NCI-H1694 (cell line): ENCODE measurements at regions not wholly inside any gene's neighbourhood (a gene's known extent, or its start where the extent isn't known, plus 50 kb on each side); places are given as distances from the start of the nearest gene placed in this dataset.
"Not testable (repeated sequence)": the region's sequence is repeated elsewhere in the genome, so short reads cannot be mapped to it uniquely, and the experiment has no call there.

Experiments used
- DNase-seq: peaks from one replicate; lab custom pipeline; 2025; lab: John Stamatoyannopoulos, UW

DNA sequence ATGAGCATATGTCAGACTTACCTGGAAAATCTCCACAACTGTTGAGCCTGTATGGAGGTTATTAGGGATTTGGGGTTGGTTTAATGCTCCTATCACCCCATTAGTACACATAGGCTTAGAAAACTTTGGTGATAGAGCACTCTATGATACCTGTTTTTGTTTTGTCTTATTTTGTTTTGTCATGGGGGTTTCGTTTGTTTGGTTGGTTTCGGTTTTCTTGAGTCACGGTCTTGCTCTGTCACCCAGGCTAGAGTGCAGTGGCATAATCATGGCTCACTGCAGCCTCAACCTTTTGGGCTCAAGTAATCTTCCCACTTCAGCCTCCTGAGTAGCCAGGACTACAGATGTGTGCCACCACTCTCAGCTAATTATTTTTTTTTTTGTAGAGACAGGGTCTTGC, 70.0 kb downstream of the MZT1 start:
- DNase-seq = no peak

DNA sequence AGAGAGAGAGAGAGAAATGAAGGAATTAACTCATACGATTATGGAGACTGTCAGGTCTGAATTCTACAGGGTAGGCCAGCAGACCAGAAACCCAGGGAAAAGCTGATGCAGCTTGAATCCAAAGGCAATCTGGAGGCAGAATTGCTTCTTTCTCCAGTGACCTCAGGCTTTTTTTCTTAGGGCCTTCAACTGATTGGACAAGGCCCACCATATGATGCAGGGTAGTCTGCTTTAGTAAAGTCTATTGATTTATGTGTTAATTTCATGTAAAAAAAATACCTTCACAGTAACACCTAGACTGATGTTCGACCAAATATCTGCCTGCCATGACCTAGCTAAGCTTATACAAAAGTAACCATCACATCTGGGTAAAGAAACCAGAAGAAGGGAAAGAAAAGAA, 71.1 kb downstream of the MZT1 start:
- DNase-seq = no peak

DNA sequence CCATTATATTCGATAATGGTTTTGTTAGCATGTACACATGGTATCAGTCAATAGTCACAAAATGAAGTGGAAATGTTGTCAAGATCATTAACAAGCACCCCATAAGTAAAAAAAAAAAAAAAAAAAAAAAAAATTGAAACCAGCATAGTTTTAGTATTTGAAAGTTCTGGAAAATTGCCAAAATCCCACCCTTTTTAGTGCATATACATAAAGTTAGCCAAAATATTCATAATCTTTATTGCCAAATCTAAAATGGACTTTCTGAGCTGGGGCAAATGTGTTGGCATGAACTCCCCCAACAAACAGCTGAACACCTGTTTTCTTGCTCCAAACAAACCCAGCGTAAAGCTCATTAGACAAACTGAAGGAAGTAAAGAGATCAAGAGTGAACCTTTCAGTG, 73.9 kb downstream of the MZT1 start:
- no peak for DNase-seq

DNA sequence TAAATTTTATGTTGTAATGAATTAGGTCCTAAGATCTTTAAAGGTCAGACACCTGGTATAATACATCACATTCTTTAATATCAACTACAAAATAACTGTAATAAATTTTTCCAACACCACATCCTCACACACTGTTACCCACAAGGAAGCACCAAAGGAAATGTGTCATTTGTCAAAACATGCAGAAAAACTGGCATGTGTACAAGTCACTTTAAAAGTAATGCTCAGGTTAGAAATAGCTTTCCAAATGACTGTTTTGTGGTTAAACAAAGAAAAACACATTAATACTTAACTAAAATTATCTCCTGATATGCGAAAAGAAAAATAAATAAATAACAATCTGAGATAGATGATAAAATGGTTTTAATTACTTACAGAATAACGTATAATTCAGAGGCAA, 74.7 kb downstream of the MZT1 start:
- no peak for DNase-seq

DNA sequence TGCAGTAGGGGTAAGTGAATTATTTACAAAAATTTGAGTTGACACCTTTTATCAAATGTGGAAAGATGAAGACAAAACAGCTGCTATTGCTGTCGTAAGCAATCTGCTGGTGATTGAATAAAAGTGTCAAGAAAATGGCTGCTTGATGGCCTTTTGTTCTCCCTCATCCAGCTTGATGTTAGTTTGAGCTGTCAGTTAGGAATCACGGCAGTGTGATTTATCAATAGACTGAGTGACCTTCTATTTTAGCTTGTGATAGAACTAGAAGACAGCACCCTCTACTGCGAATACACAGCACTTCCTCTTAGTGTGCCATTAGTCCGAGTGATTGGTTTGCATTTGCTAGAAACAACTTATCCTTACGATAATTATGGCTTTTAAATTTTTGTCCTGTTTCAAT, 76.3 kb downstream of the MZT1 start:
- DNase-seq = no peak

DNA sequence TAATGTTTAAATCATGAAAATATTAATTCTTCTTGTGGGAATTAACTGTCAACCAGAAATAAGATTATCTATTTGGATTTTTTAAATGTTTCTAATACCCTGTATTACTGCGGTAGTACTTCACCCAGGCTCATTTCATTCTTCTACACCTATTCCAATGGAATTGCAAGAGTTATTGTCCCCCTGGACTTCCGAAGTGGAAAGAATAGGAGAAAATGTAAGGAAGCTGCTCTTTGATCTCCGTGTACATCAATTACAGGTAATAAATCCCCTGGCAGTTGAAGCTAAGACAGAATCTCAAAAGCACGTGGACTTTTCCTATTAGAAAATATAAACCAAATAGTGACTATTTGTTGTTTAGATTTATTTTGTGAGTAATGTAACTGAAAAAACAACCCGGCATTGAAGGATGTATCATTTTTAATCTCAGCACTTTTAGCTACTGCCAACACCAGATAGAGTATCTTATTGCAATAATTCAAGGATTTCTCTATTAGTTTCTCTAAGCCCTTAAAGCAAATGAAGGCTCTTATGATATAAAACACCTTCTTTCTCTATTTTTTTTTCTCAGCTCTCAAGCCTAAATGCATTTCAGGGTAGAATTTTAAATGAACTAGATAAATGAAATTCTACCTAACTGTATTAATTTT, 77.3 kb downstream of the MZT1 start:
- DNase-seq = no peak

DNA sequence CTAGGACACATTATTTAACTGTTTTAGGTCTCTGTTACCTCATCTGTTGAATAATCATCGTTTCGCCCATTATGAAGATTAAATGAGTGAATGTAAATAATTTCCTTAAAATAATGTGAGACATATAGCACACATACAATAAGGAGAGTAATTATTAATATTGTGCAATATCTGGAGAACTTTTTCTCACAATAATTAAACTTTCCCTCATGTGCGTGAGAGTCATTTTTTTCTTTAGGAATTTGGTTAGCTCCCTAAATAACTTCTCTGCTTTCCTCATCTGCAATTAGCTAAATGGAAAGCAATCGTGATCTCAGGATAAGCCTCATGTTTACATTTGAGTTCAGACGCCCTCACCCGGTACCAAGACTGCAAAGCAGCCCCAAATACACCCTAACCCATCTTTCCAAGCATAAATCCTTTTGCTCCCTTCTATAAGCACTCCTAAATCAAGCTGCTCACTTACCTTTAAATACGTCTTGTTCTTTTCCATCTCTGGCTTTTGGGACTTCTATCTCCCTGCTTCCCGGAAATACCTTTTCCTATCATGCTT, 78.8 kb downstream of the MZT1 start:
- peak; percentile 4 for DNase-seq

DNA sequence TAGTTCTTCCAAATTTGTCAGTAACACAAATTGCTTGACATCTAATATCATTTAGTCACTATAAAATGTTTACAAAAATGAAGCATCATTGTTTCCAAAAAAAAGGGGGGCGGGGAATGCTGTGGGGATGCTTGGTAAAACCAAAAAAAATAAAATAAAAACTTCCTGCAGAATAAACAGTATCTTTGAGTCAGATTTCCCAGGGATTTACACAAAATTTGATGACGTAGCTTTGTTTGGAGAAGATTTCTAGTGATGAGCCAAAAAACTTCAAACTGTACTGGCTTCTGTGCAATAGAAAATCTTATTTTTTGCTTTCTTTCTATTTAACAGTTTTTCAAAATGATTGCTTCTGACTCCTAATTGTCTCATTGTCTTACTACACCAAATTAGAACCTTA, 80.0 kb downstream of the MZT1 start:
- no peak for DNase-seq

DNA sequence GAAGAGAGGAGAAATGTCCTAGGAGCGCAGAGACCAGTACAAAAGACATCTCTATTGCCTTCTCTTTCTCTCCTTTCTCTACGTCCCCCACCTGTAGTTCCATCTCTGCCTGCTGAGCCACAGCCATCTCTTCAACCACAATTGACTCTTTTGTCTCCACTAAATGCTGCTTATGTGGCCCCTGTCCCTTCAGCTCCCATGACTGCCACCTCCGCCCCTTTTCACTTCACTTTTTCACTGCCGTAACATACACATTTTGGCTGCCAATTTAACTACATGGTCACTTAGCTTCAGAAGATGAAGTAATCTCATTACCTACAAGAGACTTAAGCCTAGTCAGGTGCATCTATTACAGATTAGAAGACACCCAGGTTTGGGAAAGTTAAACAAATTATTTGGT, 81.9 kb downstream of the MZT1 start:
- no peak for DNase-seq

DNA sequence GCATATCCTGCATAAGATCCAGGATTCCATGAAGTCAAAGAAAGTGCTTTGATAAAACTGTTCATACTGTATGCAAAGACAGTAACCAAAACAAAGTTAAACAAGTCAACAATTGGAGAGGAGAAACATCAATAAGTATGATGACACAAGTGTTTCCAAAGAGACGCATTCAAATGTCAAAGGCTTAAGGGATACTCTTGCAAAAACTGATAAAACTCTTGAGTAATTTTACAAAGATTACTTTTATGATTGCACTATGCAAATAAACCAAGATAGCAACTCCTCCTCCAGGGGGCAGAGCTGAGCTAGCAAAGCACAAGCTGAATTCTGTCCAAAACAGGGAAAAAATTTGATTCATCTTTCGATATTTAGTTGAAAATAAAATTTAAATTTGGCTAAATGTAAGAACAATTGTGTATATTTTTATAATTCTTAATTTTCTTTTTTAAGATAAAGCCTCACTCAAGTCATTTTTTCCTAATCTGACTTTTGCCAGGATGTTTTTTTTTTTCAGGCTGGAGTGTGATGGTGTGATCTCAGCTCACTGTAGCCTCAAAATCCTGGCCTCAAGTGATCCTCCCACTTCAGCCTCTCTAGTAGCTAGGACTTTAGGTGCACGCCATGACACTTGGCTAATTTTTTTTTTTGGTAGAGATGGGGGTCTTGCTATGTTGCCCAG, 84.0 kb downstream of the MZT1 start:
- DNase-seq = peak; percentile 15

DNA sequence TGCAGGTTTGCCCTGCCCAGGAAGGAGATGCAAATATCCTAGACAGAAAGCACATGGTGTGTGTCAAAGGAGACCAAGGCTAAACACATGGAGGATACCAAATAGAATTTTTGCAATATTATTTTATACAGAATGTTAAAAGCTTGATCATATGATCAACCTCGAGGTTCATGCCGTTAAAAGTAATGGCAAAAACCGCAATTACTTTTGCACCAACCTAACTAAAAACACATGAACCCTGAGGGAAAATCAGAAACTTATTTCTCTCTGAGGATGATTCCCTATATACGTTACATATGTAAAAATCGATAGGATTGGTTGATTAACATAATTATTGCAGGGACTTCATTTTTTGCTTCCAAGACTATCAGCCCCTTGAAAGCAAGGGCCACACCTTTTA, 88.1 kb downstream of the MZT1 start:
- no peak for DNase-seq

DNA sequence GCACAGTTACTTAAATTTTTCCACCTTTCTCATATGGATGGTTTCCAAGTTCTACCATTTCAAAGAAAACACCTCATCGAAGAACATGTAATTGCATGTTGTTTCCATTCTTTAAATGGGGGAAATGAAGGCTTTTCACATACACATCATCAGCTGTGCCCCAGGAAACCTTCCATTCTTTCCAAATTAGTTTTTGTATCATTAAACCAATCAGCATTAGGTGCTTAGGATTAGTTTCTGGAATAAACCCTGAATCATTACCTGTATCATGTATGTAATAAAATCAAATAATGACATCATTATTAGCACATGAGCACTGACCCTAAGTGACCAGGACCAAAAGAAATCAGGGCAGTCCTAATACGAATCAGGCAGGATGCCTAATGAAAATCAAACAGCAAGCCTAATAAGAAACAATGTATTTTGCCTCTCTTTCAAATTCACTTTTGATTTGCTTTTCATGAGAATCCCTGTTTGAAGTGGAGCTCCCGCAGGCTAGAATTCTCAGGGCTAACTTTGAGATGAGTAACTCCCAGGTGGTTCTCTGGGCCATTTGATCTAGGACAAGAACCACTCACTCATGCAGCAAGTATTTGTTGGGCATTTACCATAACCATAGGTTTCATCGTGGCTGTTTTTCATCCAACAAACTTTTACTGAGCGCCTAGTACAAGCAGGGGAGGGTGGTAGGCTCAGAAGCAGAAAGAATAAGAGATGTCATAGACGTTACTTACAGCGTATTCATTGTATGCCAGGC, 89.2 kb downstream of the MZT1 start:
- DNase-seq = no peak

DNA sequence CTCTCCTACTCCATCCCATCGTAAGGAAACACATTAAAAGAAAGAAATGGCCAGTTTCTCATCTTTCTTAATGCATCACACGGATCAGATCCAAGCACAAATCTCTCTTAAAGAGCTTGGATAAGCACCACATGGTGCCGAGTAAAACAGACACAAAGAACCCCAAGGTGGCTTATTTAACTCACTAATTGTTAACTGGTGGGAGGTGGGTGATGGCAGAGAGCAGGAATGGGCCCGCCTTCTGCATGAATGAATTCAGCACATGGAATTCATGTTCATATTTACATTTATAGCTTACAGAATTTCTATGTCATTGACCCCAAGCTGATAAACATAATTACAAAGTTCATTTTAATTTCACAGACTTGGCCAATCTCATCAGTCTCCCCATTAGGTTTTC, 89.9 kb downstream of the MZT1 start:
- DNase-seq = no peak

DNA sequence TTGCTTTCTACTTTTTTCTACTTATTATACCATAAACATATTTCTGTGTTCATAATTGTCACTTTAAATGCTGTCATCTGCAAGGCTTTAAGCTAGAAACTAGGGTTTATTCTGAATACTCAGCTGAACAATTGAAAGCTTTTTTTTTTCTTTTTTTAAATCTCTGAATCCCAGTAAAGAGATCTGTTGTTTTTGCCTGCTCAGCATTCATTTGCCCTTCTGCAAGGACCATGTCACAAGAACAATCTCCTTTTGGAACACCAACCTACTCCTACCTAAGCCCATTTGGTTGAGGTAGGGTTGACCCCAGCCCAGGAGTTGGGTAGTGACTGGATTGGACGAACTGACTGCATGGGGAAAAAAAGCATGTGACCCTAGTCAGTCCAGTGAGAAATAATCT, 92.6 kb downstream of the MZT1 start:
- DNase-seq = no peak

DNA sequence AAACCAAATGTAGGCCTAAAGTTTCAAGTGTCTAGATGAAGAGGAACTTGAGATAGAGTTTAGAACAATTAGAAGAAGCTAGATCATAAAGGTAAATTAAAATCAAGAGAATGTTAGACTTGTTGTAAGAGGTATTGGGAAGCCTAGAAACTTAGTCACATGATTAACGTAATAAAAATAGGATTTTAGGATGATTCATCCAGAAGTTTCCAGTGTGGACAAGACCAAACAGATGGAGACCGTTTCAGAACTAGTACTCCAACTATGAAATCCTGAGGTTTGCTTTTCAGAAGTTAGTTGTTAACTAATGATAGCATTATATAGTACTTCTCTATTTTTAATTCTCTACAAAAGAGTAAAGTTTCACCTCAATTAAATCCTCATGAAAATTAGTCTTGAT, 104.9 kb downstream of the MZT1 start:
- DNase-seq = no peak

DNA sequence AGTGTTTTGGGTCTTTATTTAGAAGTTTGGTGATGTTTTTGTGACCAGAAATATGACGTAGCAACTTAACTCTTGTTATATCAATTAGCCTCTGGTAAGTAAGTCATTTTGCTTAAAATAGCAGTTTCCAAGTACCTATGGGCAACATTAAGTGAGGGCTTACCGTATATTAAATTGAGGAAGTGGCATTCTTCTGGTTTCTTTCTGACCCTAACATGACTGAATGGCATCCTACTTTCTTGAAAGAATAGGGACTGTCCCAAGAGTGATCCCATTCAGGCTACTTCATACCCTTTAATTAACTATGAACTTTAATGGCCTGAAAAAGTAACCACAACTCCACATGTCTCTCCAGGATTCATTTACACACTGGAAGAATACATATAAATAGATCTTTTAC, 106.6 kb downstream of the MZT1 start:
- DNase-seq = no peak

DNA sequence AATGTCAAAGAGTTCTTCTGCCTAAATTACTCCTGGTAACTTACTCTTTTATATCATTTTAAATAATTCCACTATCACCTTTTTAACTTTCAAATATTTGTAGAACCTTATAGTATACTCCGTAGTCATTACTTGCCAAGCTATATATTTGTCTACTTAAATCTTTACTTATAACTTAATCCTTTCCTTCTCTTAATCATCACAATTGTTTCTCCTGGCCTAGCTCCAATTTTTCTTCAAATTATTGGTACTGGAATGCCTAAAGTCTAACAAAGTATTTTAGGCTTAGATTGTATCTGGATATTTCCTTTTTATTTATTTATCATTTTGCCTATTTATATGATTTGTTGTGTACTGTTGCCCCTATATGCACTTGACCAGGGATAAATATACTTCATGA, 109.5 kb downstream of the MZT1 start:
- no peak for DNase-seq

DNA sequence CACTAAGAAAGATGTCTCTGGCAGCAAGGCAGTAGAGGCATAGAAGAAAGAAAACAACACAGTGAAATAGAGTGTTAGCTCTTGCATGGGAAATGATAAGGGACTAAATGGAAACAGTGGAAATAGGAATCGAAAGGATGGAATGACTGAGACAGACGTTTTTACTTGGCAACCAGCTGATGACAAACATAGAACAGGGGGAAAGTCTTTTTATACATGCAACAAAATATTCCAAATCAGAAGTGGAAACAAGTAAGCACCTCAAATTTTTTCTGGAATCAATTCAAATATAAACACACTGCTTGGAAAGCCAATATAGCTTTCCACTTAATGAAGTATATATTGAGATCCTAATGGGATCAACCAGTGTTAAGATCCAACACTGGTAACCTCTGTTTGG, 110.2 kb downstream of the MZT1 start:
- DNase-seq = no peak

DNA sequence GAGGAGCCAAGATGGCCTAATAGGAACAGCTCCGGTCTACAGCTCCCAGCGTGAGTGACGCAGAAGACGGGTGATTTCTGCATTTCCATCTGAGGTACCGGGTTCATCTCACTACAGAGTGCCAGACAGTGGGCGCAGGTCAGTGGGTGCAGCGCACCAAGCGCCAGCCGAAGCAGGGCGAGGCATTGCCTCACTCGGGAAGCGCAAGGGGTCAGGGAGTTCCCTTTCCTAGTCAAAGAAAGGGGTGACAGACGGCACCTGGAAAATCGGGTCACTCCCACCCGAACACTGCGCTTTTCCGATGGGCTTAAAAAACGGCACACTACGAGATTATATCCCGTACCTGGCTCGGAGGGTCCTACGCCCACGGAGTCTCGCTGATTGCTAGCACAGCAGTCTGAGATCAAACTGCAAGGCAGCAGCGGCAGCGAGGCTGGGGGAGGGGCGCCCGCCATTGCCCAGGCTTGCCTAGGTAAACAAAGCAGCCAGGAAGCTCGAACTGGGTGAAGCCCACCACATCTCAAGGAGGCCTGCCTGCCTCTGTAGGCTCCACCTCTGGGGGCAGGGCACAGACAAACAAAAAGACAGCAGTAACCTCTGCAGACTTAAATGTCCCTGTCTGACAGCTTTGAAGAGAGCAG, 117.1 kb downstream of the MZT1 start:
- not testable (repeated sequence) for DNase-seq

DNA sequence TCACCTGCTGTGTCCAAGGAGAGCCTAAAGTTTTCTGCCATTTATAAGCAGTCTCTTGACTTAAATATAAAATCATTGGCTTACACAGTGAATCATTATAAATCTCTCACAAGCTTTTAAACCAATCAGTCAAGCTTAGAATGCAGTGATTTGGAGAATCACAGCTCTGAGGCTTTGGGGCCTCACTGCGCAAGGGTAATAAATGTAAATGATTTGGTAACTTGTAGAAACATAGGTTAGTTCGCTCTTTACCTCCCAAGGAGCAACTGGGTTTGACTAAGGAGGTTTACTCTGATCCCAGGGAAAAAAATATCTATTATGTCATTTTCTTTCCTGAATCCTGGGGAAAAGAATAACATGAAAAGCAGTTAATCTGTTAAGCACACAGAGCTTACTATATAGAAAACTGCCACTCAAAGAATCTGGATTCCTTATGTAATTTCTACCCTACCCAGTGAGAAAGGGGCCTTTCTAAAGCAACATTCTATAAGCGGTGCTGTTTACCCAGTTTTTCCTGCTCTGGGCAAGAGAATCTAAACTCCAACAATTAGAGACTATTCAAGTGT, 128.2 kb downstream of the MZT1 start:
- no peak for DNase-seq

DNA sequence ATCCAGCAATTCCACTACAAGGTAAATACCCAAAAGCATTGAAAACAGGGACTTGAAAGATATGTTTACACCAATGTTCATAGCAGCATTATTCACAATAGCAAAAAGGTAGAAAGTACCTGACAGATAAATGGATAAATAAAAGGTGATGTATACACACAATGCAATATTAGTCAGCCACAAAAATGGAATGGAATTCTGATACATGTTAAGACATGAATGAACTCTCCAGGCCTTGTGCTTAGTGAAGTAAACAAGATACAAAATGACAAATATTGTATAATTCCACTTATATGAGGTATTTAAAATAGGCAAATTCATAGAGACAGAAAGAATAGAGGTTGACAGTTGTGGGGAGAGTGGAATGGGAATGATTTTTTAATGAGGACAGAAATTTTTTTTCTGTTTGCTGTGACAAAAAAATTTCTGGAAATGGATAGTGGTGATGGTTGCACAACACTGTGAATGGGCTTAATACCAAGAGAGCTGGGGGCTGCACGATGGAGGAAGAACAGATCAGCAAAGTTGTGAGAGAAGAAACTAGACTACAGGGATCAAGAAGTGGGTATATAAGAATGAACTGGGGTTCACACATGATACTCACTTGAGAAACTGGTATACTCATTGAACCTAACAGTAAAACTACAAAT, 137.2 kb downstream of the MZT1 start:
- DNase-seq = no peak

DNA sequence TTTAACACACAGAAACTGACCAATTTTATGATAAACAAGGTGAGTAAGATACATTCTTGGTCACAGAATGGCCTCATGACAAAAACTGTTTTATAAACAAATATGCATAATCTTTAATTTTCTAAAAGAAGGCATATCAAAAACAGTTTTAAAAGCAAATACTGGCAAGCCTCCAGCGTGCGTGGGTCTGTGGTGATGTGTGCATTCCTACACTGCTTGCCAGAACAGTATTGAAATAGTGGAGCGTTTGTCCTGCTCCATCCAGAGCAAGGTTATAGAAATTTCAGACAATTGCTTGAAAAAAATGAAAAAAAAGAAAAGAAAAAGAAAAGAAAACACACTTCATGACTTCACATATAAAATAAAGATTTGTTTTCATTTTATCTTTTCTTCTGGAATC, 140.9 kb downstream of the MZT1 start:
- no peak for DNase-seq
